Suprapubic skin (tissue), 4 donors: ENCODE measurements at regions not wholly inside any gene's neighbourhood (a gene's known extent, or its start where the extent isn't known, plus 50 kb on each side); places are given as distances from the start of the nearest gene placed in this dataset.

Source experiments
- DNase-seq, 2 donors: peaks; one replicate each; pipeline ENCODE4 v3.0.0-alpha.2; 2019; ENCODE audit warnings: low spot score in 2 of 2
- H3K27ac ChIP-seq: fragments of 200-600 bp; sonication (generic); one replicate; pipeline ENCODE4 v1.5.1; 2019
- H3K27me3 ChIP-seq: fragments of 200-600 bp; sonication (generic); one replicate; pipeline ENCODE4 v1.5.1; 2019
- H3K36me3 ChIP-seq: fragments of 200-600 bp; sonication (generic); one replicate; pipeline ENCODE4 v1.5.1; 2019
- H3K4me1 ChIP-seq: fragments of 200-600 bp; sonication (generic); one replicate; pipeline ENCODE4 v1.5.1; 2019
- H3K4me3 ChIP-seq: fragments of 200-600 bp; sonication (generic); one replicate; pipeline ENCODE4 v1.5.1; 2019; ENCODE audit warnings: mild to moderate bottlenecking
- H3K9me3 ChIP-seq: fragments of 200-600 bp; sonication (generic); one replicate; pipeline ENCODE4 v1.5.1; 2019
- CTCF ChIP-seq, 2 donors: fragments of 200-600 bp in 1 of 2; fragments of 450-650 bp in 1 of 2; sonication (generic) in 1 of 2; IDR thresholded peaks; one replicate each; pipeline ENCODE4 v1.5.1; 2016 to 2019; ENCODE audit warnings: antibody characterized with exemption in 2 of 2, mild to moderate bottlenecking in 1 of 2, moderate library complexity in 1 of 2
- EP300 ChIP-seq: sonication (generic); formaldehyde crosslinking; IDR thresholded peaks from one replicate; pipeline ENCODE4 v1.6.1; 2017; ENCODE audit warnings: antibody characterized with exemption
- POLR2A ChIP-seq, 2 donors: fragments of 450-650 bp; IDR thresholded peaks; one replicate each; pipeline ENCODE4 v1.6.1; 2017; ENCODE audit warnings: antibody characterized with exemption in 2 of 2, mild to moderate bottlenecking in 2 of 2, moderate library complexity in 2 of 2
- POLR2AphosphoS5 ChIP-seq, 3 donors: sonication (generic); formaldehyde crosslinking; IDR thresholded peaks; one replicate each; pipeline ENCODE4 v1.6.1; 2017; ENCODE audit warnings: antibody characterized with exemption in 3 of 3
- WGBS: methylation state at CpG from one replicate; pipeline ENCODE4 v1.1.5; 2018; 5-methylcytosine and 5-hydroxymethylcytosine counted together

GRCh38 chr1:81325397-81325796 lies 475.3 kb upstream of the ADGRL2 start:
- Histone ChIP-seq H3K9me3 (no peaks in the 10 kb centered on the region), H3K27ac (no peak overlapping the region), H3K36me3 (no peaks in the 10 kb centered on the region), H3K4me1 (peaks cover 6% of the 10 kb centered on the region), H3K4me3 (no peak overlapping the region), H3K27me3 (no peaks in the 10 kb centered on the region)
- DNase-seq = no peak
- WGBS = 50% methylated on average over 3 of the region's 3 CpGs
- TF ChIP-seq POLR2A (IDR thresholded peaks at IDR 0.05) (no peak), CTCF (IDR thresholded peaks at IDR 0.05) (no peak), EP300 (no peak), POLR2AphosphoS5 (IDR thresholded peaks at IDR 0.05) (no peak)

- no peak overlapping the region for H3K27ac ChIP-seq
- H3K4me1 ChIP-seq = peaks cover 6% of the 10 kb centered on the region
- no peak overlapping the region for H3K4me3 ChIP-seq
- H3K36me3 ChIP-seq = no peaks in the 10 kb centered on the region
- no peak for TF ChIP-seq POLR2AphosphoS5 (IDR thresholded peaks at IDR 0.05)
- TF ChIP-seq CTCF (IDR thresholded peaks at IDR 0.05) = no peak
- no peak for TF ChIP-seq POLR2A (IDR thresholded peaks at IDR 0.05)
- TF ChIP-seq EP300 = no peak
- no peaks in the 10 kb centered on the region for H3K9me3 ChIP-seq
- no peaks in the 10 kb centered on the region for H3K27me3 ChIP-seq
- DNase-seq = no peak
- 96% methylated on average over 5 of the region's 5 CpGs for WGBS
Observed at GRCh38 chr1:81323862-81324261, 476.9 kb upstream of the ADGRL2 start.

GRCh38 chr1:81317191-81317590 lies 483.5 kb upstream of the ADGRL2 start:
- TF ChIP-seq POLR2A (IDR thresholded peaks at IDR 0.05) (no peak), POLR2AphosphoS5 (IDR thresholded peaks at IDR 0.05) (no peak), CTCF (IDR thresholded peaks at IDR 0.05) (no peak), EP300 (no peak)
- Histone ChIP-seq H3K9me3 (no peaks in the 10 kb centered on the region), H3K36me3 (no peaks in the 10 kb centered on the region), H3K27me3 (no peaks in the 10 kb centered on the region), H3K27ac (no peak overlapping the region), H3K4me3 (no peak overlapping the region), H3K4me1 (no peaks in the 10 kb centered on the region)
- WGBS = 94% methylated on average over 1 of the region's 1 CpG
- no peak for DNase-seq

- no peak overlapping the region for H3K27ac ChIP-seq
- no peak for DNase-seq
- WGBS = 87% methylated on average over 2 of the region's 2 CpGs
Observed at GRCh38 chr1:81314513-81315233, 486.1 kb upstream of the ADGRL2 start.

GRCh38 chr1:81313289-81313688 lies 487.4 kb upstream of the ADGRL2 start:
- Histone ChIP-seq H3K4me3 (no peak overlapping the region), H3K9me3 (no peaks in the 10 kb centered on the region), H3K4me1 (no peaks in the 10 kb centered on the region), H3K27ac (no peak overlapping the region), H3K36me3 (no peaks in the 10 kb centered on the region), H3K27me3 (no peaks in the 10 kb centered on the region)
- 88% methylated on average over 4 of the region's 4 CpGs for WGBS
- DNase-seq = no peak
- TF ChIP-seq EP300 (no peak), POLR2AphosphoS5 (IDR thresholded peaks at IDR 0.05) (no peak), POLR2A (IDR thresholded peaks at IDR 0.05) (no peak), CTCF (IDR thresholded peaks at IDR 0.05) (no peak)

More at GRCh38 chr1:81314513-81315233, 486.1 kb upstream of the ADGRL2 start:
- no peaks in the 10 kb centered on the region for H3K9me3 ChIP-seq
- no peaks in the 10 kb centered on the region for H3K4me1 ChIP-seq
- TF ChIP-seq POLR2A (IDR thresholded peaks at IDR 0.05) = no peak
- no peaks in the 10 kb centered on the region for H3K27me3 ChIP-seq
- no peaks in the 10 kb centered on the region for H3K36me3 ChIP-seq
- H3K4me3 ChIP-seq = no peak overlapping the region

GRCh38 chr1:81312272-81312754 lies 488.4 kb upstream of the ADGRL2 start:
- no peak overlapping the region for H3K27ac ChIP-seq
- H3K4me3 ChIP-seq = no peak overlapping the region
- 87% methylated on average over 8 of the region's 8 CpGs for WGBS
- no peaks in the 10 kb centered on the region for H3K27me3 ChIP-seq
- no peak for TF ChIP-seq CTCF (IDR thresholded peaks at IDR 0.05)
- TF ChIP-seq POLR2AphosphoS5 (IDR thresholded peaks at IDR 0.05) = no peak
- no peak for TF ChIP-seq POLR2A (IDR thresholded peaks at IDR 0.05)
- no peak for TF ChIP-seq EP300
- no peaks in the 10 kb centered on the region for H3K4me1 ChIP-seq
- H3K9me3 ChIP-seq = no peaks in the 10 kb centered on the region
- DNase-seq = no peak
- H3K36me3 ChIP-seq = no peaks in the 10 kb centered on the region
